K562 (cell line): ENCODE measurements at regions not wholly inside any gene's neighbourhood (a gene's known extent, or its start where the extent isn't known, plus 50 kb on each side); places are given as distances from the start of the nearest gene placed in this dataset.

ENCODE experiments used
- CXXC5 ChIP-seq: fragments of 250-450 bp; sonication (Bioruptor Pico); IDR thresholded peaks from 2 replicates; pipeline ENCODE4 v1.8.0; 2022; ENCODE audit warnings: inconsistent platforms, mild to moderate bottlenecking, moderate library complexity
- DMBX1 ChIP-seq: fragments of 250-450 bp; sonication (Bioruptor Pico); IDR thresholded peaks from 2 replicates; pipeline ENCODE4 v1.8.0; 2022; ENCODE audit warnings: inconsistent platforms, mild to moderate bottlenecking, moderate library complexity, borderline replicate concordance
- EWSR1 ChIP-seq: fragments of 450-650 bp; IDR thresholded peaks from 2 replicates; pipeline ENCODE4 v1.6.1; 2018; ENCODE audit warnings: borderline replicate concordance, mild to moderate bottlenecking, low read depth, moderate library complexity; ENCODE audit not compliant: partially characterized antibody
- HMGXB4 ChIP-seq: sonication (generic); formaldehyde crosslinking; IDR thresholded peaks from 2 replicates; pipeline ENCODE4 v1.8.1; 2023; ENCODE audit warnings: mild to moderate bottlenecking, missing genetic modification reagents
- RAD51 ChIP-seq: fragments of 450-650 bp; IDR thresholded peaks from 2 replicates; pipeline ENCODE4 v1.7.1; 2016; ENCODE audit warnings: low read depth, mild to moderate bottlenecking, borderline replicate concordance
- SRSF1 ChIP-seq: fragments of 200-400 bp; formaldehyde crosslinking; IDR thresholded peaks from 2 replicates; pipeline ENCODE4 v1.6.1; 2017; ENCODE audit warnings: mild to moderate bottlenecking, low read depth, low read length, moderate library complexity
- TCF7 ChIP-seq: sonication (generic); IDR thresholded peaks from 2 replicates; pipeline ENCODE4 v1.6.1; 2016; ENCODE audit warnings: antibody characterized with exemption, borderline replicate concordance
- ZNF75A ChIP-seq: fragments of 450-650 bp; formaldehyde crosslinking; IDR thresholded peaks from 2 replicates; pipeline ENCODE4 v1.4.0; 2020; ENCODE audit warnings: mild to moderate bottlenecking
- ZNF766 ChIP-seq: fragments of 200-800 bp; sonication (Bioruptor generic); conservative IDR thresholded peaks from 2 replicates; pipeline ENCODE4 v1.6.1; 2016; ENCODE audit warnings: missing genetic modification characterization, missing compliant biosample characterization
- TF ChIP-seq, protein P1 (sequence below): fragments of 450-650 bp; IDR thresholded peaks from 2 replicates; pipeline ENCODE4 v1.6.1; 2016; ENCODE audit warnings: mild to moderate bottlenecking, moderate library complexity
- TF ChIP-seq, protein P2 (sequence below): fragments of 450-650 bp; IDR thresholded peaks from 2 replicates; pipeline ENCODE4 v1.6.1; 2016; ENCODE audit warnings: mild to moderate bottlenecking
- TF ChIP-seq, protein P3 (sequence below): fragments of 450-650 bp; formaldehyde crosslinking; IDR thresholded peaks from 2 replicates; pipeline ENCODE4 v1.4.0; 2020; ENCODE audit warnings: mild to moderate bottlenecking

- TF ChIP-seq, protein P1, sequence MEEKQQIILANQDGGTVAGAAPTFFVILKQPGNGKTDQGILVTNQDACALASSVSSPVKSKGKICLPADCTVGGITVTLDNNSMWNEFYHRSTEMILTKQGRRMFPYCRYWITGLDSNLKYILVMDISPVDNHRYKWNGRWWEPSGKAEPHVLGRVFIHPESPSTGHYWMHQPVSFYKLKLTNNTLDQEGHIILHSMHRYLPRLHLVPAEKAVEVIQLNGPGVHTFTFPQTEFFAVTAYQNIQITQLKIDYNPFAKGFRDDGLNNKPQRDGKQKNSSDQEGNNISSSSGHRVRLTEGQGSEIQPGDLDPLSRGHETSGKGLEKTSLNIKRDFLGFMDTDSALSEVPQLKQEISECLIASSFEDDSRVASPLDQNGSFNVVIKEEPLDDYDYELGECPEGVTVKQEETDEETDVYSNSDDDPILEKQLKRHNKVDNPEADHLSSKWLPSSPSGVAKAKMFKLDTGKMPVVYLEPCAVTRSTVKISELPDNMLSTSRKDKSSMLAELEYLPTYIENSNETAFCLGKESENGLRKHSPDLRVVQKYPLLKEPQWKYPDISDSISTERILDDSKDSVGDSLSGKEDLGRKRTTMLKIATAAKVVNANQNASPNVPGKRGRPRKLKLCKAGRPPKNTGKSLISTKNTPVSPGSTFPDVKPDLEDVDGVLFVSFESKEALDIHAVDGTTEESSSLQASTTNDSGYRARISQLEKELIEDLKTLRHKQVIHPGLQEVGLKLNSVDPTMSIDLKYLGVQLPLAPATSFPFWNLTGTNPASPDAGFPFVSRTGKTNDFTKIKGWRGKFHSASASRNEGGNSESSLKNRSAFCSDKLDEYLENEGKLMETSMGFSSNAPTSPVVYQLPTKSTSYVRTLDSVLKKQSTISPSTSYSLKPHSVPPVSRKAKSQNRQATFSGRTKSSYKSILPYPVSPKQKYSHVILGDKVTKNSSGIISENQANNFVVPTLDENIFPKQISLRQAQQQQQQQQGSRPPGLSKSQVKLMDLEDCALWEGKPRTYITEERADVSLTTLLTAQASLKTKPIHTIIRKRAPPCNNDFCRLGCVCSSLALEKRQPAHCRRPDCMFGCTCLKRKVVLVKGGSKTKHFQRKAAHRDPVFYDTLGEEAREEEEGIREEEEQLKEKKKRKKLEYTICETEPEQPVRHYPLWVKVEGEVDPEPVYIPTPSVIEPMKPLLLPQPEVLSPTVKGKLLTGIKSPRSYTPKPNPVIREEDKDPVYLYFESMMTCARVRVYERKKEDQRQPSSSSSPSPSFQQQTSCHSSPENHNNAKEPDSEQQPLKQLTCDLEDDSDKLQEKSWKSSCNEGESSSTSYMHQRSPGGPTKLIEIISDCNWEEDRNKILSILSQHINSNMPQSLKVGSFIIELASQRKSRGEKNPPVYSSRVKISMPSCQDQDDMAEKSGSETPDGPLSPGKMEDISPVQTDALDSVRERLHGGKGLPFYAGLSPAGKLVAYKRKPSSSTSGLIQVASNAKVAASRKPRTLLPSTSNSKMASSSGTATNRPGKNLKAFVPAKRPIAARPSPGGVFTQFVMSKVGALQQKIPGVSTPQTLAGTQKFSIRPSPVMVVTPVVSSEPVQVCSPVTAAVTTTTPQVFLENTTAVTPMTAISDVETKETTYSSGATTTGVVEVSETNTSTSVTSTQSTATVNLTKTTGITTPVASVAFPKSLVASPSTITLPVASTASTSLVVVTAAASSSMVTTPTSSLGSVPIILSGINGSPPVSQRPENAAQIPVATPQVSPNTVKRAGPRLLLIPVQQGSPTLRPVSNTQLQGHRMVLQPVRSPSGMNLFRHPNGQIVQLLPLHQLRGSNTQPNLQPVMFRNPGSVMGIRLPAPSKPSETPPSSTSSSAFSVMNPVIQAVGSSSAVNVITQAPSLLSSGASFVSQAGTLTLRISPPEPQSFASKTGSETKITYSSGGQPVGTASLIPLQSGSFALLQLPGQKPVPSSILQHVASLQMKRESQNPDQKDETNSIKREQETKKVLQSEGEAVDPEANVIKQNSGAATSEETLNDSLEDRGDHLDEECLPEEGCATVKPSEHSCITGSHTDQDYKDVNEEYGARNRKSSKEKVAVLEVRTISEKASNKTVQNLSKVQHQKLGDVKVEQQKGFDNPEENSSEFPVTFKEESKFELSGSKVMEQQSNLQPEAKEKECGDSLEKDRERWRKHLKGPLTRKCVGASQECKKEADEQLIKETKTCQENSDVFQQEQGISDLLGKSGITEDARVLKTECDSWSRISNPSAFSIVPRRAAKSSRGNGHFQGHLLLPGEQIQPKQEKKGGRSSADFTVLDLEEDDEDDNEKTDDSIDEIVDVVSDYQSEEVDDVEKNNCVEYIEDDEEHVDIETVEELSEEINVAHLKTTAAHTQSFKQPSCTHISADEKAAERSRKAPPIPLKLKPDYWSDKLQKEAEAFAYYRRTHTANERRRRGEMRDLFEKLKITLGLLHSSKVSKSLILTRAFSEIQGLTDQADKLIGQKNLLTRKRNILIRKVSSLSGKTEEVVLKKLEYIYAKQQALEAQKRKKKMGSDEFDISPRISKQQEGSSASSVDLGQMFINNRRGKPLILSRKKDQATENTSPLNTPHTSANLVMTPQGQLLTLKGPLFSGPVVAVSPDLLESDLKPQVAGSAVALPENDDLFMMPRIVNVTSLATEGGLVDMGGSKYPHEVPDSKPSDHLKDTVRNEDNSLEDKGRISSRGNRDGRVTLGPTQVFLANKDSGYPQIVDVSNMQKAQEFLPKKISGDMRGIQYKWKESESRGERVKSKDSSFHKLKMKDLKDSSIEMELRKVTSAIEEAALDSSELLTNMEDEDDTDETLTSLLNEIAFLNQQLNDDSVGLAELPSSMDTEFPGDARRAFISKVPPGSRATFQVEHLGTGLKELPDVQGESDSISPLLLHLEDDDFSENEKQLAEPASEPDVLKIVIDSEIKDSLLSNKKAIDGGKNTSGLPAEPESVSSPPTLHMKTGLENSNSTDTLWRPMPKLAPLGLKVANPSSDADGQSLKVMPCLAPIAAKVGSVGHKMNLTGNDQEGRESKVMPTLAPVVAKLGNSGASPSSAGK, result no peak
- TF ChIP-seq RAD51, result no peak
- no peak for TF ChIP-seq EWSR1
- TF ChIP-seq, protein P2, sequence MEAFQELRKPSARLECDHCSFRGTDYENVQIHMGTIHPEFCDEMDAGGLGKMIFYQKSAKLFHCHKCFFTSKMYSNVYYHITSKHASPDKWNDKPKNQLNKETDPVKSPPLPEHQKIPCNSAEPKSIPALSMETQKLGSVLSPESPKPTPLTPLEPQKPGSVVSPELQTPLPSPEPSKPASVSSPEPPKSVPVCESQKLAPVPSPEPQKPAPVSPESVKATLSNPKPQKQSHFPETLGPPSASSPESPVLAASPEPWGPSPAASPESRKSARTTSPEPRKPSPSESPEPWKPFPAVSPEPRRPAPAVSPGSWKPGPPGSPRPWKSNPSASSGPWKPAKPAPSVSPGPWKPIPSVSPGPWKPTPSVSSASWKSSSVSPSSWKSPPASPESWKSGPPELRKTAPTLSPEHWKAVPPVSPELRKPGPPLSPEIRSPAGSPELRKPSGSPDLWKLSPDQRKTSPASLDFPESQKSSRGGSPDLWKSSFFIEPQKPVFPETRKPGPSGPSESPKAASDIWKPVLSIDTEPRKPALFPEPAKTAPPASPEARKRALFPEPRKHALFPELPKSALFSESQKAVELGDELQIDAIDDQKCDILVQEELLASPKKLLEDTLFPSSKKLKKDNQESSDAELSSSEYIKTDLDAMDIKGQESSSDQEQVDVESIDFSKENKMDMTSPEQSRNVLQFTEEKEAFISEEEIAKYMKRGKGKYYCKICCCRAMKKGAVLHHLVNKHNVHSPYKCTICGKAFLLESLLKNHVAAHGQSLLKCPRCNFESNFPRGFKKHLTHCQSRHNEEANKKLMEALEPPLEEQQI, result no peak
- no peak for TF ChIP-seq SRSF1
- TF ChIP-seq HMGXB4 (CRISPR knock-in tag), result no peak
- TF ChIP-seq TCF7, result no peak
- TF ChIP-seq, protein P3, sequence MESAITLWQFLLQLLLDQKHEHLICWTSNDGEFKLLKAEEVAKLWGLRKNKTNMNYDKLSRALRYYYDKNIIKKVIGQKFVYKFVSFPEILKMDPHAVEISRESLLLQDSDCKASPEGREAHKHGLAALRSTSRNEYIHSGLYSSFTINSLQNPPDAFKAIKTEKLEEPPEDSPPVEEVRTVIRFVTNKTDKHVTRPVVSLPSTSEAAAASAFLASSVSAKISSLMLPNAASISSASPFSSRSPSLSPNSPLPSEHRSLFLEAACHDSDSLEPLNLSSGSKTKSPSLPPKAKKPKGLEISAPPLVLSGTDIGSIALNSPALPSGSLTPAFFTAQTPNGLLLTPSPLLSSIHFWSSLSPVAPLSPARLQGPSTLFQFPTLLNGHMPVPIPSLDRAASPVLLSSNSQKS, result no peak
- no peak for TF ChIP-seq ZNF766 (CRISPR knock-in tag)
- TF ChIP-seq CXXC5 (CRISPR knock-in tag), result no peak
- TF ChIP-seq ZNF75A (CRISPR knock-in tag), result no peak
- no peak for TF ChIP-seq DMBX1 (CRISPR knock-in tag)
Observed at GRCh38 chr17:72514891-72515290, 394.1 kb downstream of the SOX9 start (continued).
